GM21529 (cell line): ENCODE measurements at regions not wholly inside any gene's neighbourhood (a gene's known extent, or its start where the extent isn't known, plus 50 kb on each side); places are given as distances from the start of the nearest gene placed in this dataset.
"Not testable (repeated sequence)": the region's sequence is repeated elsewhere in the genome, so short reads cannot be mapped to it uniquely, and the experiment has no call there.

Experiments
- ATAC-seq: cut with Tn5 transposase; IDR thresholded peaks from one replicate; pipeline ENCODE4 v1.9.1; 2021; ENCODE audit not compliant: unreplicated experiment

DNA sequence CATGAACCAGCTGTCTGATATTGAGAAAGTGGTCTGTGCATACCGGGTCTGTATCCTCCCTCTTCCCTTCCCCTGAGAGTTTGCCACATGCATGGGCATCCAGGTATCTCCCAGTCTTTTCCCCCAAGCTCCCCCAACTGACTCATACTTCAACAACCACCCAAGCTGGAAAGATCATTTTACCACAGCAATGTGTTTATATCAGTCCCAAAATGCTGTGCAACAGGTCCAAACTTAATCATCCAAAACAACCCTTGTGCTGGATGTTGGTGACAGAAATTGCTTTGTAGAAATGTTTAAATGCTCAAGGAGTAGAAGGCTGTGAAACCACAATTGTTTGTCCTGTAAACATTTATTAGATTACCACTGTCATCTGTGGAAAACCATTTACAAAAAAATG is 286.8 kb upstream of the KLF3 start:
- ATAC-seq = no peak

- ATAC-seq = no peak
These were observed 285.5 kb upstream of the KLF3 start for GRCh38 chr4:38378478-38378877.

DNA sequence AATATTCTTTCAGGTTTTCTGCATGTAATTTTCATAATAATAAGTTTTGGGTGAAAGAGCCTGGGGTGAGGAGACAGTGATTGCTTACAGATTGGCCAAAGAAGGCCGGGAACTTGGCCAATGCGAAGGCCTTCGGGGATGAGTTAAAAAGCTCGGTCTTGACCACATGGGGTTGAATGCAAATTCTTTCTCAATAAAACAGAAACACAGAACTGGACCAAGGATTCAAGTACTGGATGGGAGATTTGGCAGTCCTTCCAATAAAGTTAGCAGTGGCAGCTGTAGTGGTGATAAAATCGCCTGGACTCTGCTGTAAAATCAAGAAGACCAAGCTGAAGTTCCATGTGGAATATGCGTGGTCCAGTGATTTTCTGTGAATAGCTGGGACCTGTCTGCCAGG is 282.2 kb upstream of the KLF3 start:
- ATAC-seq = no peak

- no peak for ATAC-seq
These were observed 281.5 kb upstream of the KLF3 start for GRCh38 chr4:38382520-38382919.

DNA sequence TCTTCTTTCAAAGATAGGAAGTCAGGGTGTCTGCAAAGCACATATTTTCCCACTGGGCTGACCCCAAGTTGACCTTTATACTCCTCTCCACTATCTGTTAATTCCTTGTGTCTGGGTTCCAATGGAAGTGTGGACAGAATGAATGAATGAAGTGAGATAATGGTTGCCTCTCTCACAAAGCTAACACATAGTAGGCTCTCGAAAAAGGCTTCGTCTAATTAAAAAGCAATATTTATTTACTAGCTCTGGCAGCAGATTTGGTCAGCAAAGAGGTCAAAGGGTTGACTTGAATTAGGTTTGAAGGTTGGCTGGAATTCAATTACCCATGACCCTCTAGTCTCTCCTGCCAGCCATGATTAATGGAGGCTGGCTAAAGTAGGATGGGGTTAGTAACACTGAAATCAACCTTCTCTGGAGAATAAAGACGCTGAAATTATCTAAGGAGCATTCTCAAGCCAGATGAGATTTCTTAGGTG is 280.3 kb upstream of the KLF3 start:
- no peak for ATAC-seq

DNA sequence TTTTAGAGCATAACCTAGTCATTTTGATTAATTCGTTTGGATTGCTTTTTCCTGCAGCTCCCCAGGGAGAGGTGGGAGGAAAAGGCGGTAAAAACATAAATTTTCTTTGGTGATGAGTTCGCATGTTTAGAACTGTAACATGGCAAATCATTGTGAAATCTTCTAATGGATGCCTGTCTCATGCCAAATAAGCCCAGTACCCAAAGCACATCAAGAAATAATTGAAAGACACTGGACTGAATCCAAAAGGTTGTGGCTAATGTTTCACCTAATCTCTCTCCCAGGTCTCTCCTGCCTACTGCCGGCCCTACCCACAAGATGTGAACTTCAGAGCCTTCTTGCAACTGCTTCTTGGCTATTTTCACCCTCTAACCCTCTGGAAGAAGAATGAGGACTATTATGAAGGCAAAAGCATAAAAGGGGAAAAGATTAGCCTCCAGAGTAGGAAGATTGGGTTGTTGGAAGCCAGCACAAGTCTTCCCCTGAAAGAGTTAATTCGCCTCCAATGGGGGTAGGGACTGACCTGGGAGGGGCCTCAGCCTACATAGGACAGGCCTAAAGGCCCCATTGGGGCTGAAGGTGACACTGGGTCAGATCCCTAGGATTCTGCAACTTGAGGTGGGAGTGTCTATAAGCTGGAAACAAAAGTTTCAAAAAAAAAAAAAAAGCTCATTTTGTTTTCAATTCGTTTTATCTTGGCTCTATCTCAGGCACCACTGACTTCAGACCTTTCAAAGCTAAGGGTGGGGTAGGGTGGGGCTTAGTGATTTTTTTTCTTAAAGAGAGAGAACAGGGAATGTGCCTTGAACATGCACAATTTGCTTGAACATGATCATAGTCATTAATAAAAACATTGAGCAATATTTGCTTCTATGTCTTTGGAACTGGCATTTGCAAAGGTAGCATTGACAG is 278.6 kb upstream of the KLF3 start:
- no peak for ATAC-seq

DNA sequence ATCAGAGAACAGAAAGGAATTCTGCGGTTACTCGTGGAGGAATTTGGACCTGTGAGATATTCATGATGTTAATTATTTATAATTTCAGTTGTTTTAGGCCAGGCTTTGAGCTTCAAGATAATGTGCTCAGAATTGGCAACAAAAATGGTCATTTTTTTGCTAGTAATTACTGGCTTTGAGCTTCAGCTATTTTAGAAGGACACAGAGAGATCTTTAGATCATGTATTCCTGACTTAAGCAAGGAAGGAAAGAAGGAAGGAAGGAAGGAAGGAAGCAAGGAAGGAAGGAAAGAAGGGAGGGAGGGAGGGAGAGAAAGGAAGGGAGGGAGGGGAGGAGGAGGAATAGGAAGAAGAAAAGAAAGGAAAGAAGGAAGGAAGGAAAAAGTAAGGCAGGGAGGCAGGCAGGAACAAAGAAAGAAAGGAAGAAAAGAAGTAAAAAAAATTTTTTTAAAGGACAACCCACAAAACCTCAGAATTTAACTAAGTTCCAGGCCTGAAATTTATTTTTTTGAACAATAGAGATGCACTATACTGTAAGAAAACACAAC is 277.9 kb upstream of the KLF3 start:
- ATAC-seq = no peak

GRCh38 chr4:38386654-38387188 is 277.3 kb upstream of the KLF3 start:
- no peak for ATAC-seq

DNA sequence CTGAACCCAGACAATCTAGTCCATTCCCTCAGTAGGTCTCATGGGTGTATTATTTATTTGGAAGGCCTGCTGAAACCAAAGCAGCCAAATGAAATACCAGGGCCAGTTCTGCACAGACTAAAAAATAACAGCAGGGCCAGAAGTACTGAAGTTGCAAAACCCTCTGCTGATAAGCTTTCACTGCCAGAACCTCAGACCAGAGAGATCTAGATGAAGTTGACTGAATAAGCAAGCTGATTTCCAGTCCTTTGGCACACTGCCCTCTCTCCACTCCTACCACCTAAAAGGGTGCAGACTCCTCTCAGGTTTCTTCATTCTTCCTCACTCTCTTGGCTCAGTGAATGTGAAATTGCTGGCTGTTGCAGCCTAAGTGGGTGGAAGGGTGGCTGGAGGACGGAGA is 276.7 kb upstream of the KLF3 start:
- no peak for ATAC-seq

DNA sequence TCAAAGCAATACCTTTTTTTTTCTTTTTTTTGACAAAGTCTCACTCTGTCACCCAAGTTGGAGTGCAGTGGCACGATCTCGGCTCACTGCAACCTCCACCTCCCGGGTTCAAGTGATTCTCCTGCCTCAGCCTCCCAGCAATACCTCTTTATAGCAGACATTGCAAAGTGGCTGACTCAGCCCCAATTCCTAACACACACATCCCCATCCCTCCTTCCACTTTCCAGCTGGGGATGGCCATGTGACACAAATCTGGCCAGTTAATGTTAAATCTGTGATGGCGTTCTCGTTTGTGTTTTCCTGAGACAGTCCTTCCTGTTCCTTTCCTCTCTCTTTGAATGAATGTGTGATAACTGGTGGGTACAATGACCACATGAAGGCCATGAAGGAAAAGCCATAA is 276.2 kb upstream of the KLF3 start:
- ATAC-seq = no peak

- ATAC-seq = not testable (repeated sequence)
These were observed 275.1 kb upstream of the KLF3 start for GRCh38 chr4:38388907-38389306.

GRCh38 chr4:38390969-38391545 is 272.9 kb upstream of the KLF3 start:
- ATAC-seq = no peak

- no peak for ATAC-seq
These were observed 271.7 kb upstream of the KLF3 start for GRCh38 chr4:38392223-38392855.

DNA sequence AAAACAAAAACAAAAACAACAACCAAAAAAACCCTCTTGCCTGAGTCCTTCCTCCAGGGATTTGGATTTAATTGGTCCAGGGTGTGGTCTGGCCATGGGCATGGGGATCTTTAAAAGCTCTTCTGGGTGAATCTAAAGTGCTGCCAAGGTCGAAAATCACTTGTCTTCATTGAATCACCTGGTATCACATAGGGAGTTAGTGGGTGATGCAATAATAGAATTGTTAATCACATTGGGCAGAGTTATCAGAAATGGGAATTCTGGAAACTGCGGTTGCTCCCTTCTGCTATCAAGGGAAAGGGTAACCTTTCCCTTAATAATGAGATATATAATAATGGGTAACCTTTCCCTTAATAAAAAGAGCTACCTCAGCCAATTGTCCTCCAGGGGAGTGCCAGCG is 267.9 kb upstream of the KLF3 start:
- no peak for ATAC-seq

DNA sequence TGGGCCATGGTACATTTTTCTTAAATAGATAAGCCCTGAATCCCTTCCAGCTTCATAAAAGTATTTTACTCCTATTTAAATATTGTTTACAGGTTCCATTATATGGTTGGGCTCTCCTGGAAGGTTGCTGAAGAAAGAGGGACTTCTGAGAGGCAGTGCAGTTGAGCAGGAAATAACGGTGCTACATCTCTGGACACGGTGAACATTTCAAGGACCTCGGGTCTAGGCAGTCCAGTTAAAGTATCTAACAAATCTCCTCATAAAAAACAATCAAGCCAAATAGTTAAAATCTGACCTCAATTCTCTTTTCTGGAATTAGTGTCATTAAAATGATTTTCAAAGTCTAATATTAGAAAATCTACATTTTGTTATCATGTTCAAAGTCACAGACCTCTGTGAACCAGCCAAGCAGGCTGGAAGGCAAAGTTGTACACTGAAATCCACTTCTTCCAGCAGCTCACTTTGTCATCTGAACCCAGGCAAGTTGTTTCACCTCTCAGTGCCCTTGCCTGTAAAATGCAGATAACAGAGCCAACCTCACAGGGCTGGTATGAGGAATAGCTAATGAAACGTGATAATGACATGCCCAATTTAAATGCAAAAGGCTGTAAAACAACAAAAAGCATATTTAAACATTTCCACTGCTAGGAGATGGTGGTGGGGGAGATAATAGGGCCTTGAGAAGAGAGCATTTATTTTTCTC is 267.0 kb upstream of the KLF3 start:
- ATAC-seq = no peak

- ATAC-seq = no peak
These were observed 263.1 kb upstream of the KLF3 start for GRCh38 chr4:38400946-38401345.

DNA sequence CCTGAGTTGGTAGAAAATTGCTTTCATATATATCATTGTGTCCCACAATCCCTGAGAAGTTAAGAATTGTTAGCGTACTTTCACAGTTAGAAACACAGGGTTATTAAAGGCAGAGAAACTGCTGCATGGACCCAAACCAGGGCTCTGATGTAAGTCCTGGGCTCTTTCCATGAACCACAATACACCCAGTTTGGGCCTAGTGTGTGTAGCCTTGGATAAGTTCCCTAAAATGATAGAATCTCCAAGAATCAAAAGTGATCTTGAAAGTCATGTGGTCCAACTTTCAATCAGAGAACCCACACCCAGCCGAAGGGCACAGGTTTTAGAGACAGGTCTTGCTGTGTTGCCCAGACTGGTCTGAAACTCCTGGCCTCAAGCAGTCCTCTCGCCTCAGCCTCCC is 257.8 kb upstream of the KLF3 start:
- ATAC-seq = no peak

- ATAC-seq = no peak
These were observed 254.1 kb upstream of the KLF3 start for GRCh38 chr4:38409852-38410251.

- peak; percentile 91 for ATAC-seq
These were observed 252.9 kb upstream of the KLF3 start for GRCh38 chr4:38411092-38411491.

GRCh38 chr4:38411981-38412536 is 251.9 kb upstream of the KLF3 start:
- no peak for ATAC-seq
